ENCODE measurements at regions not wholly inside any gene's neighbourhood (a gene's known extent, or its start where the extent isn't known, plus 50 kb on each side); places are given as distances from the start of the nearest gene placed in this dataset.

DNA sequence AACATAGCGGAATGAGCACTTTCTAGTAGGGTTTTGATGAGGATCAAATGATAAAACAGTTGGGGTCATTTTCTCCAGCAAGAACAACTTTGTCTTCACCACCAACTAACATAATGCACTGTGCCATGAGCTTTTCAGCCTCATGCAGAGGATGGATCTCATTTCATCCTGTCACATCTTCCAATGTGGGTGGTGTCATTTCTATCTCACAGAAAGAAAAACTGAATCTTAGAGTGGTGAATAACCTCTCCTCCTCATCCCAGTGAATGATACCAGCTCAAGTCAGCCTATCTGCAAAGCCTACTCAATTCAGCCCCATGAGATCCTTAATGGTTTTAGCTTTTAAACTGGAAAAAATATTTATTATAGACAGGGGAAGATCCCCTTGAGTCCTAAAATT lies 1147.2 kb downstream of the VRK1 start:
- Histone ChIP-seq H3K27me3 (replicated peaks; ENCODE audit: insufficient read depth) (no peaks in the 10 kb centered on the region), H3K9me3 (no peaks in the 10 kb centered on the region), H3K27ac (no peak overlapping the region), H3K4me3 (no peak overlapping the region), H3K36me3 (no peaks in the 10 kb centered on the region), H3K4me1 (ENCODE audit: control insufficient read depth in 1 of 2, low read depth in 2 of 2) (no peaks in the 10 kb centered on the region)
- TF ChIP-seq, protein P1, sequence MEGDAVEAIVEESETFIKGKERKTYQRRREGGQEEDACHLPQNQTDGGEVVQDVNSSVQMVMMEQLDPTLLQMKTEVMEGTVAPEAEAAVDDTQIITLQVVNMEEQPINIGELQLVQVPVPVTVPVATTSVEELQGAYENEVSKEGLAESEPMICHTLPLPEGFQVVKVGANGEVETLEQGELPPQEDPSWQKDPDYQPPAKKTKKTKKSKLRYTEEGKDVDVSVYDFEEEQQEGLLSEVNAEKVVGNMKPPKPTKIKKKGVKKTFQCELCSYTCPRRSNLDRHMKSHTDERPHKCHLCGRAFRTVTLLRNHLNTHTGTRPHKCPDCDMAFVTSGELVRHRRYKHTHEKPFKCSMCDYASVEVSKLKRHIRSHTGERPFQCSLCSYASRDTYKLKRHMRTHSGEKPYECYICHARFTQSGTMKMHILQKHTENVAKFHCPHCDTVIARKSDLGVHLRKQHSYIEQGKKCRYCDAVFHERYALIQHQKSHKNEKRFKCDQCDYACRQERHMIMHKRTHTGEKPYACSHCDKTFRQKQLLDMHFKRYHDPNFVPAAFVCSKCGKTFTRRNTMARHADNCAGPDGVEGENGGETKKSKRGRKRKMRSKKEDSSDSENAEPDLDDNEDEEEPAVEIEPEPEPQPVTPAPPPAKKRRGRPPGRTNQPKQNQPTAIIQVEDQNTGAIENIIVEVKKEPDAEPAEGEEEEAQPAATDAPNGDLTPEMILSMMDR (IDR thresholded peaks at IDR 0.05): no peak
- DNase-seq (ENCODE audit: low spot score) (no peak), ATAC-seq (ENCODE audit: insufficient number of reproducible peaks, low FRiP score, low read depth) (no peak)

DNA sequence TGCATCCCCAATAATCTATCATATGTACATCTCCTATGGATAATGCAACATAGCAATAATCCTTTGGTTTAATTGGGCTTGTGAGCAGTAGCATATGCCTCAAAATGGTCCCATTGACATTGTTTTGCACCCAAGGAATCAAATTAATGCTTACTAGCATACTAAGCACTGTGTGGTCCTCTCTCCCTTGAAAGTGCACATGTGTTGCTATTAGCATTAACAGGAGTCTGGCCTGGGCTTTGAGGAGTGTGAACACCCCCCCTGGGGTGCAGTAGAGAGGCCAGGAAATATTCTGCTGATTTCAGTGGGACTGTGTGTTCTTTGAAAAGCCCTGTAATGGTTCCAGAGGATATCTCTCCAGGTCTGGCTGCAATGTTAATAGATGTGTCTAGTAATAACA lies 1148.4 kb downstream of the VRK1 start:
- no peak for ATAC-seq (ENCODE audit: insufficient number of reproducible peaks, low FRiP score, low read depth)
- H3K4me1 ChIP-seq (ENCODE audit: control insufficient read depth in 1 of 2, low read depth in 2 of 2): no peaks in the 10 kb centered on the region
- no peak overlapping the region for H3K27ac ChIP-seq
- TF ChIP-seq, protein P1 (IDR thresholded peaks at IDR 0.05): no peak
- H3K4me3 ChIP-seq: no peak overlapping the region
- H3K27me3 ChIP-seq (replicated peaks; ENCODE audit: insufficient read depth): no peaks in the 10 kb centered on the region
- no peaks in the 10 kb centered on the region for H3K36me3 ChIP-seq
- H3K9me3 ChIP-seq: no peaks in the 10 kb centered on the region
- DNase-seq (ENCODE audit: low spot score): no peak

- Histone ChIP-seq H3K36me3 (no peaks in the 10 kb centered on the region), H3K27ac (no peak overlapping the region), H3K4me3 (no peak overlapping the region), H3K4me1 (ENCODE audit: control insufficient read depth in 1 of 2, low read depth in 2 of 2) (no peaks in the 10 kb centered on the region), H3K9me3 (no peaks in the 10 kb centered on the region), H3K27me3 (replicated peaks; ENCODE audit: insufficient read depth) (no peaks in the 10 kb centered on the region)
- no peak for DNase-seq (ENCODE audit: low spot score)
- TF ChIP-seq, protein P1 (IDR thresholded peaks at IDR 0.05): no peak
- no peak for ATAC-seq (ENCODE audit: insufficient number of reproducible peaks, low FRiP score, low read depth)
Observed at GRCh38 chr14:97946240-97946639, 1149.1 kb downstream of the VRK1 start.

- Histone ChIP-seq H3K4me1 (ENCODE audit: control insufficient read depth in 1 of 2, low read depth in 2 of 2) (no peaks in the 10 kb centered on the region), H3K4me3 (no peak overlapping the region), H3K27me3 (replicated peaks; ENCODE audit: insufficient read depth) (no peaks in the 10 kb centered on the region), H3K27ac (no peak overlapping the region), H3K9me3 (no peaks in the 10 kb centered on the region), H3K36me3 (no peaks in the 10 kb centered on the region)
- DNase-seq (ENCODE audit: low spot score) (no peak), ATAC-seq (ENCODE audit: insufficient number of reproducible peaks, low FRiP score, low read depth) (no peak)
- TF ChIP-seq, protein P1 (IDR thresholded peaks at IDR 0.05): no peak
Observed at GRCh38 chr14:97946641-97947040, 1149.5 kb downstream of the VRK1 start.

DNA sequence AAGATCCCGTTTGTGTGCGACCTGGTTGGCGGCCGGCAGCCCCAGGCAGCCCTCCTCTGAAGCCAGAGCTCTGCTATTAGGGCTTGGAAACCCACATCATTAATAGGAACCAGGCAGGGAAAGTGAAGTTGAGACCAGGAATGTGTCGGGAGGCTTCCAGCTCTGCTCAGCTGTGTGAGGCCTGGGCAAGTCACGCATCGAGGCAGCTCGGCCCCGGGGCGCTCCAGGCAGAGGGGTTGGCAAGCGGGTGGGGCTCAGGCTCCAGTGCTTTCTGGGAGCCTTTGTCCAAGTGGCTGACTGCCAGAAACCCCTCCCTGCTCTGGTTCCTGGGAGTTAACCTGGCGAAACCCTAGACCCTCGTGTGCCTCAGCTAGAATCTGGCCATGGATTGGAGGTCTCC lies 1151.7 kb downstream of the VRK1 start:
- no peaks in the 10 kb centered on the region for H3K4me1 ChIP-seq (ENCODE audit: control insufficient read depth in 1 of 2, low read depth in 2 of 2)
- H3K9me3 ChIP-seq: no peaks in the 10 kb centered on the region
- DNase-seq (ENCODE audit: low spot score) (no peak), ATAC-seq (ENCODE audit: insufficient number of reproducible peaks, low FRiP score, low read depth) (no peak)
- no peaks in the 10 kb centered on the region for H3K27me3 ChIP-seq (replicated peaks; ENCODE audit: insufficient read depth)
- TF ChIP-seq, protein P1 (IDR thresholded peaks at IDR 0.05): no peak
- no peak overlapping the region for H3K4me3 ChIP-seq
- no peaks in the 10 kb centered on the region for H3K36me3 ChIP-seq
- H3K27ac ChIP-seq: no peak overlapping the region
